ENCODE measurements at regions not wholly inside any gene's neighbourhood (a gene's known extent, or its start where the extent isn't known, plus 50 kb on each side); places are given as distances from the start of the nearest gene placed in this dataset.

DNA sequence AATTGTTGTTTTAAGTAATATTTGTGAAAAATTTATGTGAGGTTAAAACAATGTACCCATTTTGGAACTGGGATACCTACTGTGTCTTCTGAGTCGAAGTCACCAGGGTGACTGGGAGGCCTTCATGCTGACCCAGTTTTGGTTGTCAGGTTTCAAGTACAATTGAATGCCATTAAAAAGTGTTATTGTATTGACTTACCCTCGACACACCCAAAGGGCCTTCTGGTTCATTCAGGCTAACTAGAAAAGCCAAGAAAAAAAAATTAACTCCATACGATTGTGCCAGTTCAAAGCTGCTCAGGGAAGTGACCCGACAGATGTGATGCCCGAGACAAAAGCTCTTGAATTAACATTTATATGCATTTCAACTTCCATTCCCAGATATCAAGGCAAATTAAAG lies 190.0 kb downstream of the ST6GAL2 start:
- TF ChIP-seq, protein P1, sequence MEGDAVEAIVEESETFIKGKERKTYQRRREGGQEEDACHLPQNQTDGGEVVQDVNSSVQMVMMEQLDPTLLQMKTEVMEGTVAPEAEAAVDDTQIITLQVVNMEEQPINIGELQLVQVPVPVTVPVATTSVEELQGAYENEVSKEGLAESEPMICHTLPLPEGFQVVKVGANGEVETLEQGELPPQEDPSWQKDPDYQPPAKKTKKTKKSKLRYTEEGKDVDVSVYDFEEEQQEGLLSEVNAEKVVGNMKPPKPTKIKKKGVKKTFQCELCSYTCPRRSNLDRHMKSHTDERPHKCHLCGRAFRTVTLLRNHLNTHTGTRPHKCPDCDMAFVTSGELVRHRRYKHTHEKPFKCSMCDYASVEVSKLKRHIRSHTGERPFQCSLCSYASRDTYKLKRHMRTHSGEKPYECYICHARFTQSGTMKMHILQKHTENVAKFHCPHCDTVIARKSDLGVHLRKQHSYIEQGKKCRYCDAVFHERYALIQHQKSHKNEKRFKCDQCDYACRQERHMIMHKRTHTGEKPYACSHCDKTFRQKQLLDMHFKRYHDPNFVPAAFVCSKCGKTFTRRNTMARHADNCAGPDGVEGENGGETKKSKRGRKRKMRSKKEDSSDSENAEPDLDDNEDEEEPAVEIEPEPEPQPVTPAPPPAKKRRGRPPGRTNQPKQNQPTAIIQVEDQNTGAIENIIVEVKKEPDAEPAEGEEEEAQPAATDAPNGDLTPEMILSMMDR (IDR thresholded peaks at IDR 0.05), result no peak
- ATAC-seq (no peak), DNase-seq (no peak)
- intact Hi-C loops (cut with DNase I), result no loop called here
- Histone ChIP-seq H3K4me3 (no peak overlapping the region), H3K4me1 (no peaks in the 10 kb centered on the region), H3K36me3 (no peaks in the 10 kb centered on the region), H3K27ac (no peak overlapping the region), H3K27me3 (no peaks in the 10 kb centered on the region), H3K9me3 (no peaks in the 10 kb centered on the region)
- WGBS, 2 donors, result 84 to 89% methylated on average over 5 of the region's 5 CpGs

DNA sequence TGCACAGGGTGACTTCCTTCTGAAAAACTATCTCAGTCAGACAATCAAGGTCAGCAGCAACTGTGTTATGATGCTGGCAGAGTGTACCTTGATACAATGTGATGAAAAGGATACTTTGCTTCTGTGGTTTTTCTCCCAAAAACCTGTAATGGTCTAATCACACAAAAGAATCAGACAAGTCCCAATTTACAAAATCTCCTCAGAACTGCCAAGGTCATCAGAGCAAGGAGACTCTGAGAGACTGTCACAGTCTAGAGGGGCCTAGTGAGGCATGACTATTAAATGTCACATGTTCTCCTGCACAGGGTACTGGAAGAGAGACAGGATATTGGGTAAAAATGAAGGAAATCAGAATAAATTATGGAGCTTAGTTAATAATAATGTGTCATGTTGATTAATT lies 185.4 kb downstream of the ST6GAL2 start:
- H3K4me1 ChIP-seq, result no peaks in the 10 kb centered on the region
- no peak for ATAC-seq
- no peak overlapping the region for H3K27ac ChIP-seq
- no peak overlapping the region for H3K4me3 ChIP-seq
- intact Hi-C loops (cut with DNase I), result no loop called here
- H3K27me3 ChIP-seq, result no peaks in the 10 kb centered on the region
- TF ChIP-seq, protein P1 (IDR thresholded peaks at IDR 0.05), result no peak
- no peak for DNase-seq
- H3K36me3 ChIP-seq, result no peaks in the 10 kb centered on the region
- H3K9me3 ChIP-seq, result no peaks in the 10 kb centered on the region

DNA sequence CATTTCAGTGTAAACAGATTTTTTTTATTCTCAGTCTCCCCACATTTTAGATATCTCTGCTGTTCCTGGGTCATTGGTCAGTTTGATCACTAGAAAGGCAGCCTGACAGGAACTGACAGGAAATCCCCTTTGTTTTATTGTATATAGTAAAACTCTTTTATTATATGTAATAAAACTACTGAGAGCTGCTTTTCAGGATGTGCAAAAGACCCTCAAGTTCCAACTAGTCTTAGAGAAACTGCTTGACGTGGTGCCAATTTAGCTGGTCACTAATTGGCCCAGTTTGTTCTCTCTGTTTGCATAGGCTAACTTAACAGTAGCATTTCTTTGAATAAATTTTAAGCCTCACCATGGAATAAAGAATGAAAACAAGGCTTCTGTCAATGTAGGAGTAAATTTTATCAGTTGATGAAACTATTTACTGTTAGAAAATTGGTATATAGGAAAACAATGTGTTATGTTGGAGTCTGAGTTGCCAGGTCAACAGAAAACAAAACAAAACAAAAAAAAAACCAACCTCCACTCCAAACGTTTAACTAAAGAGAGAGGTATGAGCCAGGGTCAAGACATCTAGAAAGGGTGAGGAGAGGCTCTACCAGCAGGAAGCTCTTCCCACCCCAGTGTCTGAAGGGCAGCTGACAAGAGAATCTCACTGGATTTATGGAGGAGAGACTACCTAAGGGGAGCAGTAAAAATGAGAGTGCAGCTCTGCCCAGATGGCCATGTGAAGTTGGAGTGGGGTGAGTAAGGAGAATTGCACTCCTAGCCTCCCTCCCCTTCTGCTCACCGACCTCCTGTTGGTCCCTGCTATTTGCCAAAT lies 184.6 kb downstream of the ST6GAL2 start:
- TF ChIP-seq, protein P1 (IDR thresholded peaks at IDR 0.05), result no peak
- intact Hi-C loops (cut with DNase I), result no loop called here

DNA sequence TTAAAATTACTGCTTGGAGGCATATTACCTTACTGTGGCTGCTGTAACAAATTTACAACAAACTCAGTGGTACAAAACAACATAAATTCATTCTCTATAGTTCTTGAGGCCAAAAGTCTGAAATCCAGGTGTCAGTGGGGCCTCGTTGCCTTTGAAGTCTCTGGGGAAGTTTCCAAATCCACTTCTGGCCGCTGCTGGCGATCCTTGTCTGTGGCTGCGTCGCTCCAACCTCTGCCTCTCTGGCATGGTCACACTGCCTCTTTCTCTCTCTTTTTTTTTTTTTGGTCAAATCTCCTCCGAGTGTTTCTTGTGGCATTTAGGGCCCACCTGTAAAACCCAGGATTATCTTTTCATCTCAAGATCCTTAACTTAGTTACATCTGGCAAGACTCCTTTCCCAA lies 182.8 kb downstream of the ST6GAL2 start:
- TF ChIP-seq, protein P1 (IDR thresholded peaks at IDR 0.05), result no peak
- Histone ChIP-seq H3K9me3 (no peaks in the 10 kb centered on the region), H3K36me3 (no peaks in the 10 kb centered on the region), H3K4me3 (no peak overlapping the region), H3K4me1 (no peaks in the 10 kb centered on the region), H3K27ac (no peak overlapping the region), H3K27me3 (no peaks in the 10 kb centered on the region)
- intact Hi-C loops (cut with DNase I), result no loop called here
- 81 to 86% methylated on average over 6 of the region's 6 CpGs for WGBS, 2 donors
- no peak for DNase-seq
- no peak for ATAC-seq

More for the DNA sequence above, 184.6 kb downstream of the ST6GAL2 start:
- H3K27ac ChIP-seq, result no peak overlapping the region
- no peak for DNase-seq
- 50 to 54% methylated on average over 3 of the region's 3 CpGs for WGBS, 2 donors
- H3K36me3 ChIP-seq, result no peaks in the 10 kb centered on the region
- H3K9me3 ChIP-seq, result no peaks in the 10 kb centered on the region
- no peak overlapping the region for H3K4me3 ChIP-seq
- no peak for ATAC-seq
- H3K4me1 ChIP-seq, result no peaks in the 10 kb centered on the region
- H3K27me3 ChIP-seq, result no peaks in the 10 kb centered on the region

Measured in heart right ventricle (tissue), 16 donors.